ENCODE measurements at regions not wholly inside any gene's neighbourhood (a gene's known extent, or its start where the extent isn't known, plus 50 kb on each side); places are given as distances from the start of the nearest gene placed in this dataset.

DNA sequence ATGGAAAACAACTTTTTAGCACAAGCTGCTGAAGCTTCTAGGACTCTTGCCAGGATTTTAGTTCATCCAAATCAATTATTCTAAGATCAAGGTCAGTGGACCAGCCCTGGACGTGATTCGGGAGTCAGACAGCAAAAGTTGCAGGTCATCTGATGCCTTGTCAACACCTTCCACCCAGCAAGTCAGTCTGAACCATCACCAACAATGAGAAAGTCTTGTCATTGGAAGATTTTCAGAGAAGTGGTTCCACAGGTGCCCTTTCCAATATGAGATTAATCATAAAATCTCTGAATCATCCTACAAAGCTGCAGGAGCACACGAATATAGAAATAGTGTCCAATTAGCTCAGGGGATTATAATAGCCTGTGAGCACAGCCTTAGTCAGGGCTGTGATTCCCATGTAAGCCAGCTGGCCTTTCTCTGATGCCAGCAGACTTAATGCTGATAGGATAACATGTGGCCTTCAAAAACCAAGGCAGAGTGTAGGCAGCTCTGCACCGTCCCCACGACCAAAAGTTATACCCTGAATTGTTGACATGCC lies 445.0 kb upstream of the TRPC7 start:
- TF ChIP-seq, protein P1, sequence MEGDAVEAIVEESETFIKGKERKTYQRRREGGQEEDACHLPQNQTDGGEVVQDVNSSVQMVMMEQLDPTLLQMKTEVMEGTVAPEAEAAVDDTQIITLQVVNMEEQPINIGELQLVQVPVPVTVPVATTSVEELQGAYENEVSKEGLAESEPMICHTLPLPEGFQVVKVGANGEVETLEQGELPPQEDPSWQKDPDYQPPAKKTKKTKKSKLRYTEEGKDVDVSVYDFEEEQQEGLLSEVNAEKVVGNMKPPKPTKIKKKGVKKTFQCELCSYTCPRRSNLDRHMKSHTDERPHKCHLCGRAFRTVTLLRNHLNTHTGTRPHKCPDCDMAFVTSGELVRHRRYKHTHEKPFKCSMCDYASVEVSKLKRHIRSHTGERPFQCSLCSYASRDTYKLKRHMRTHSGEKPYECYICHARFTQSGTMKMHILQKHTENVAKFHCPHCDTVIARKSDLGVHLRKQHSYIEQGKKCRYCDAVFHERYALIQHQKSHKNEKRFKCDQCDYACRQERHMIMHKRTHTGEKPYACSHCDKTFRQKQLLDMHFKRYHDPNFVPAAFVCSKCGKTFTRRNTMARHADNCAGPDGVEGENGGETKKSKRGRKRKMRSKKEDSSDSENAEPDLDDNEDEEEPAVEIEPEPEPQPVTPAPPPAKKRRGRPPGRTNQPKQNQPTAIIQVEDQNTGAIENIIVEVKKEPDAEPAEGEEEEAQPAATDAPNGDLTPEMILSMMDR (IDR thresholded peaks at IDR 0.05): no peak
- no peak for TF ChIP-seq POLR2A (IDR thresholded peaks at IDR 0.05)

All from prostate gland (tissue), 2 donors.